ENCODE measurements at regions not wholly inside any gene's neighbourhood (a gene's known extent, or its start where the extent isn't known, plus 50 kb on each side); places are given as distances from the start of the nearest gene placed in this dataset.

GRCh38 chr1:91623020-91623419 lies 122.4 kb downstream of the CDC7 start:
- Histone ChIP-seq H3K27ac (ENCODE audit: low read length) (no peak overlapping the region), H3K4me1 (ENCODE audit: insufficient read depth, low read length) (peaks cover 4% of the 10 kb centered on the region; the same call in 1 of the 2 replicates), H3K9me3 (ENCODE audit: insufficient read depth, low read depth, low read length) (no peaks in the 10 kb centered on the region), H3K9ac (ENCODE audit: low read depth, low read length) (no peak overlapping the region), H3K27me3 (ENCODE audit: insufficient read depth, low read length) (no peaks in the 10 kb centered on the region), H3K4me3 (ENCODE audit: low read length) (no peak overlapping the region), H3K36me3 (ENCODE audit: insufficient read depth, low read depth, low read length) (no peaks in the 10 kb centered on the region)

GRCh38 chr1:91624331-91624730 lies 123.7 kb downstream of the CDC7 start:
- H3K4me3 ChIP-seq (ENCODE audit: low read length): no peak overlapping the region
- H3K9ac ChIP-seq (ENCODE audit: low read depth, low read length): no peak overlapping the region
- H3K9me3 ChIP-seq (ENCODE audit: insufficient read depth, low read depth, low read length): no peaks in the 10 kb centered on the region
- no peak overlapping the region for H3K27ac ChIP-seq (ENCODE audit: low read length)
- H3K36me3 ChIP-seq (ENCODE audit: insufficient read depth, low read depth, low read length): no peaks in the 10 kb centered on the region
- H3K4me1 ChIP-seq (ENCODE audit: insufficient read depth, low read length): peaks cover 4% of the 10 kb centered on the region; the same call in 1 of the 2 replicates
- no peaks in the 10 kb centered on the region for H3K27me3 ChIP-seq (ENCODE audit: insufficient read depth, low read length)
